OCI-LY7 (cell line): ENCODE measurements at regions not wholly inside any gene's neighbourhood (a gene's known extent, or its start where the extent isn't known, plus 50 kb on each side); places are given as distances from the start of the nearest gene placed in this dataset.

Source experiments
- BruUV-seq: library from RNA; stranded (reverse); fragments of 400-500 nt; replicated peaks from 2 replicates; lab custom pipeline; 2021; lab: Mats Ljungman, UMichigan
- CTCF ChIA-PET: fragments of 300-600 bp; sonication (Branson Sonifier 250); formaldehyde crosslinking; loops from one replicate; lab custom pipeline; 2022; ENCODE audit warnings: antibody characterized with exemption; ENCODE audit not compliant: unreplicated experiment; lab: Charles Lee
- POLR2A ChIA-PET: fragments of 300-600 bp; sonication (Branson Sonifier 250); formaldehyde crosslinking; loops from one replicate; lab custom pipeline; 2022; ENCODE audit warnings: antibody characterized with exemption; lab: Charles Lee
- DNase-seq: peaks from one replicate; pipeline ENCODE4 v3.0.0-alpha.2; 2015; ENCODE audit warnings: low spot score
- H2AFZ ChIP-seq: fragments of 200-600 bp; sonication (generic), shearing (Covaris generic); 2 replicates; pipeline ENCODE4 v1.6.1; 2014; ENCODE audit warnings: mild to moderate bottlenecking, antibody characterized with exemption, low read length, moderate library complexity
- H3K27ac ChIP-seq: fragments of 200-600 bp; sonication (generic); 2 replicates; pipeline ENCODE4 v1.5.1; 2014; ENCODE audit warnings: mixed run types, low read depth, mild to moderate bottlenecking, moderate library complexity, low read length, inconsistent platforms; ENCODE audit not compliant: poor library complexity, severe bottlenecking
- H3K36me3 ChIP-seq: fragments of 200-600 bp; sonication (generic); 2 replicates; pipeline ENCODE4 v1.6.1; 2014; ENCODE audit warnings: mild to moderate bottlenecking, antibody characterized with exemption, low read length, moderate library complexity, mixed read lengths; ENCODE audit not compliant: insufficient read depth
- H3K4me1 ChIP-seq: fragments of 200-600 bp; sonication (generic); 2 replicates; pipeline ENCODE4 v1.5.1; 2014; ENCODE audit warnings: mild to moderate bottlenecking, low read length; ENCODE audit not compliant: insufficient read depth, poor library complexity, severe bottlenecking
- H3K4me2 ChIP-seq: fragments of 200-600 bp; sonication (generic); 2 replicates; pipeline ENCODE4 v1.6.1; 2014; ENCODE audit warnings: mild to moderate bottlenecking, low read length
- H3K4me3 ChIP-seq: fragments of 200-600 bp; sonication (generic); 2 replicates; pipeline ENCODE4 v1.5.1; 2014; ENCODE audit warnings: mild to moderate bottlenecking, low read depth, low read length; ENCODE audit not compliant: poor library complexity, severe bottlenecking
- H3K79me2 ChIP-seq: fragments of 200-600 bp; sonication (generic); 2 replicates; pipeline ENCODE4 v1.6.1; 2016; ENCODE audit warnings: low read depth, mild to moderate bottlenecking, low read length, moderate library complexity, mixed read lengths; ENCODE audit not compliant: insufficient read depth
- H3K9me2 ChIP-seq: fragments of 200-600 bp; sonication (generic); 2 replicates; pipeline ENCODE4 v1.6.1; 2016; ENCODE audit warnings: mild to moderate bottlenecking, low read length, mixed read lengths; ENCODE audit not compliant: insufficient read depth
- H3K9me3 ChIP-seq: fragments of 200-600 bp; sonication (generic); 2 replicates; pipeline ENCODE4 v1.6.1; 2014; ENCODE audit warnings: mild to moderate bottlenecking, mixed run types, low read length, mixed read lengths
- H4K20me1 ChIP-seq: fragments of 200-600 bp; sonication (generic); 2 replicates; pipeline ENCODE4 v1.6.1; 2014; ENCODE audit warnings: mild to moderate bottlenecking, antibody characterized with exemption, low read length, moderate library complexity, mixed read lengths; ENCODE audit not compliant: insufficient read depth
- CTCF ChIP-seq: fragments of 200-600 bp; sonication (generic); conservative IDR thresholded peaks from 2 replicates; pipeline ENCODE4 v1.5.1; 2014; ENCODE audit warnings: mild to moderate bottlenecking, antibody characterized with exemption, low read length, moderate library complexity, mixed read lengths
- EZH2phosphoT487 ChIP-seq: fragments of 200-600 bp; sonication (generic); IDR thresholded peaks from 2 replicates; pipeline ENCODE4 v1.6.1; 2018; ENCODE audit warnings: low read depth, borderline replicate concordance, mild to moderate bottlenecking, mixed run types, antibody characterized with exemption, low read length, moderate library complexity, mixed read lengths
- intact Hi-C: fragments of 100-400 bp; cut with micrococcal nuclease; formaldehyde crosslinking; loops from one replicate; pipeline ENCODE4 v1.10.0; 2022; ENCODE audit not compliant: unreplicated experiment

- no peak overlapping the region for H3K27ac ChIP-seq
- no peaks in the 10 kb centered on the region for H3K79me2 ChIP-seq
- no peaks in the 10 kb centered on the region for H3K9me3 ChIP-seq
- H3K4me3 ChIP-seq = no peak overlapping the region
- no TSS peak for BruUV-seq
- ChIA-PET POLR2A (no interaction called here), CTCF (no interaction called here)
- intact Hi-C loops = no loop called here
- TF ChIP-seq EZH2phosphoT487 (no peak), CTCF (no peak)
- no peak for DNase-seq
- H2AFZ ChIP-seq = no peak overlapping the region
- no peaks in the 10 kb centered on the region for H4K20me1 ChIP-seq
- no peak overlapping the region for H3K4me2 ChIP-seq
- H3K9me2 ChIP-seq = no peaks in the 10 kb centered on the region
- H3K4me1 ChIP-seq = no peaks in the 10 kb centered on the region
- H3K36me3 ChIP-seq = no peaks in the 10 kb centered on the region
Measured at GRCh38 chr6:92181347-92181746, 1238.0 kb downstream of the EPHA7 start.

- POLR2A ChIA-PET = interaction anchor here (0.6 to 0.7 kb wide), 3 partner anchors 24 to 1512 kb away, joined by 3 read pairs; no protein-coding TSS in a partner anchor
- no peak for DNase-seq
- intact Hi-C loops = no loop called here
- H3K79me2 ChIP-seq = no peaks in the 10 kb centered on the region
- CTCF ChIA-PET = no interaction called here
- no peaks in the 10 kb centered on the region for H3K36me3 ChIP-seq
- no peaks in the 10 kb centered on the region for H3K9me3 ChIP-seq
- no peaks in the 10 kb centered on the region for H3K4me1 ChIP-seq
- no peak overlapping the region for H2AFZ ChIP-seq
- no peak overlapping the region for H3K4me2 ChIP-seq
- H3K9me2 ChIP-seq = no peaks in the 10 kb centered on the region
- no peak overlapping the region for H3K27ac ChIP-seq
- no peaks in the 10 kb centered on the region for H4K20me1 ChIP-seq
- H3K4me3 ChIP-seq = no peak overlapping the region
- no TSS peak for BruUV-seq
- TF ChIP-seq EZH2phosphoT487 (no peak), CTCF (no peak)
Measured at GRCh38 chr6:92180090-92180489, 1239.3 kb downstream of the EPHA7 start.

- intact Hi-C loops = no loop called here
- no peak for DNase-seq
- no peak for TF ChIP-seq CTCF
- H2AFZ ChIP-seq = no peak overlapping the region
- H3K79me2 ChIP-seq = no peaks in the 10 kb centered on the region
- no peaks in the 10 kb centered on the region for H3K9me2 ChIP-seq
- no peak overlapping the region for H3K4me3 ChIP-seq
- CTCF ChIA-PET = no interaction called here
- BruUV-seq = no TSS peak
- H3K4me1 ChIP-seq = no peaks in the 10 kb centered on the region
- H3K27ac ChIP-seq = no peak overlapping the region
- POLR2A ChIA-PET = interaction anchor here (0.5 kb wide), 1 partner anchor 45 kb away, joined by 3 read pairs; no protein-coding TSS in a partner anchor
- H3K36me3 ChIP-seq = no peaks in the 10 kb centered on the region
- no peak overlapping the region for H3K4me2 ChIP-seq
- H3K9me3 ChIP-seq = no peaks in the 10 kb centered on the region
- H4K20me1 ChIP-seq = no peaks in the 10 kb centered on the region
Measured at GRCh38 chr6:92176666-92177065, 1242.7 kb downstream of the EPHA7 start.
